Thyroid gland (tissue), 4 donors: ENCODE measurements at regions not wholly inside any gene's neighbourhood (a gene's known extent, or its start where the extent isn't known, plus 50 kb on each side); places are given as distances from the start of the nearest gene placed in this dataset.

Source experiments
- CTCF ChIP-seq, 6 experiments: fragments of 200-600 bp in 3 of 6; fragments of 450-650 bp in 3 of 6; sonication (generic) in 3 of 6; IDR thresholded peaks; one replicate each; pipeline ENCODE4 v1.5.1; 2016 to 2019; ENCODE audit warnings: antibody characterized with exemption in 6 of 6, mild to moderate bottlenecking in 2 of 6, inconsistent platforms in 1 of 6, moderate library complexity in 1 of 6
- POLR2A ChIP-seq, 2 donors: fragments of 450-650 bp; IDR thresholded peaks; one replicate each; pipeline ENCODE4 v1.6.1; 2017; ENCODE audit warnings: antibody characterized with exemption in 2 of 2, mild to moderate bottlenecking in 2 of 2, moderate library complexity in 1 of 2

DNA sequence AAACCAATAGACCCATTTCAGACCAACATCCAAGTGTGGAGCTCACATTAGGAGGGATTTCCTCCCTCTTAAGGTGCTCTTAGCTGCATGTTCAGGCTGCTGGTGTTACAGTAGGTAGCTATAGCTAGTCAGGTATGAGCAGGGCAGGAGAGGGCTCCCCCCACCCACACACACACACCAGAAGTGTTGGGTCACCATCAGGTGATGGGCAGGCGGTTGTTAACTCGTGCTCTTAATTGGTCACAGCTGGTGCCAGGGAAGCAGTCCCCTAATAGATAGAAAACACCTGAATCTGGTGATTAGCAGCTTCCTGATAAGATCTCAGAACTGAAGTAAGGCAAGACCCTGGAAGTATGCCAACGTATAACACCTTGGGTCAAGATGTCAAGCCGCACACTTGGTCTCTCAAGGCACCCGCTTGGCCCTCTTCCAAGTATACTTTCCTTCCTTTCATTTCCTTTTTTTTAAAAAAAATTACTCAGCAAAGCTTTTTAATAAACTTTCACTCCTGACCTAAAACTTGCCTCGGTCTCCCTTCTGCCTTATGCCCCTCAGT lies 532.4 kb downstream of the DNAH5 start:
- TF ChIP-seq CTCF (IDR thresholded peaks at IDR 0.05) (no peak), POLR2A (IDR thresholded peaks at IDR 0.05) (no peak)
